ENCODE measurements at regions not wholly inside any gene's neighbourhood (a gene's known extent, or its start where the extent isn't known, plus 50 kb on each side); places are given as distances from the start of the nearest gene placed in this dataset.

DNA sequence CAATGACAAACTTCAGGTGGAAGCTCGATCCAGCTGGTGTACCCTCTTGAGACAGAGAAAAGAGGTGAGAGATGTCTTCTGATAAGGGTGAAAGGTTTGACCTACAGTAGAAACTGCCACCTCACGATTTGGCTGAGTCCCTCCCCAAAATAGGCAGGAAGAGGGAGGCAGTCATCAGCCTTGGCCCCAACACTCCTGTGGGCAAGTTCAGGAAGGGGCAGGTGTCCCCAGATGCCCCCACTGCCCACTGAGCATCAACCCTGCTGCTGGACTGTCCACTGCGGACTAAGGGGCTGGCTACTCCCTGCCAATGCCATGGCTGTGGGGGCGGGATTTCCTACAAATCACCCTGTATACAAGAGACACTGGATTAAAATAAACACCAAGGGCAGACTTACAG lies 441.4 kb downstream of the BUD13 start:
- TF ChIP-seq NR2F6 (IDR thresholded peaks at IDR 0.05) (no peak), NR2F6 (CRISPR knock-in tag; IDR thresholded peaks at IDR 0.05) (no peak), ZNF724P (CRISPR knock-in tag; IDR thresholded peaks at IDR 0.05; ENCODE audit: borderline replicate concordance) (no peak), MAFK (conservative IDR thresholded peaks at IDR 0.05 in 1 of 2, IDR thresholded peaks at IDR 0.05 in 1 of 2; ENCODE audit: low read length in 2 of 2) (no peak), POLR2A (IDR thresholded peaks at IDR 0.05; ENCODE audit: insufficient read depth in 1 of 2, low read depth in 2 of 2, low read length in 2 of 2) (no peak), CEBPB (IDR thresholded peaks at IDR 0.05; ENCODE audit: borderline replicate concordance, low read depth, low read length) (no peak), PHB2 (IDR thresholded peaks at IDR 0.05; ENCODE audit: partially characterized antibody) (no peak), MTF1 (CRISPR knock-in tag; IDR thresholded peaks at IDR 0.05) (no peak), ZNF383 (CRISPR knock-in tag; IDR thresholded peaks at IDR 0.05; ENCODE audit: borderline replicate concordance) (no peak)
- TF ChIP-seq, protein P1, sequence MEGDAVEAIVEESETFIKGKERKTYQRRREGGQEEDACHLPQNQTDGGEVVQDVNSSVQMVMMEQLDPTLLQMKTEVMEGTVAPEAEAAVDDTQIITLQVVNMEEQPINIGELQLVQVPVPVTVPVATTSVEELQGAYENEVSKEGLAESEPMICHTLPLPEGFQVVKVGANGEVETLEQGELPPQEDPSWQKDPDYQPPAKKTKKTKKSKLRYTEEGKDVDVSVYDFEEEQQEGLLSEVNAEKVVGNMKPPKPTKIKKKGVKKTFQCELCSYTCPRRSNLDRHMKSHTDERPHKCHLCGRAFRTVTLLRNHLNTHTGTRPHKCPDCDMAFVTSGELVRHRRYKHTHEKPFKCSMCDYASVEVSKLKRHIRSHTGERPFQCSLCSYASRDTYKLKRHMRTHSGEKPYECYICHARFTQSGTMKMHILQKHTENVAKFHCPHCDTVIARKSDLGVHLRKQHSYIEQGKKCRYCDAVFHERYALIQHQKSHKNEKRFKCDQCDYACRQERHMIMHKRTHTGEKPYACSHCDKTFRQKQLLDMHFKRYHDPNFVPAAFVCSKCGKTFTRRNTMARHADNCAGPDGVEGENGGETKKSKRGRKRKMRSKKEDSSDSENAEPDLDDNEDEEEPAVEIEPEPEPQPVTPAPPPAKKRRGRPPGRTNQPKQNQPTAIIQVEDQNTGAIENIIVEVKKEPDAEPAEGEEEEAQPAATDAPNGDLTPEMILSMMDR (CRISPR knock-in tag; IDR thresholded peaks at IDR 0.05), result no peak

All from HepG2 (cell line).